Cerebellar cortex (tissue), 1 donor: ENCODE measurements at regions not wholly inside any gene's neighbourhood (a gene's known extent, or its start where the extent isn't known, plus 50 kb on each side); places are given as distances from the start of the nearest gene placed in this dataset.
A peak's percentile ranks its signal among the peaks of the same experiment; 100 is the strongest.

Experiments
- DNase-seq: peaks from one replicate; pipeline ENCODE4 v3.0.0-alpha.2; 2015; ENCODE audit warnings: low spot score

DNA sequence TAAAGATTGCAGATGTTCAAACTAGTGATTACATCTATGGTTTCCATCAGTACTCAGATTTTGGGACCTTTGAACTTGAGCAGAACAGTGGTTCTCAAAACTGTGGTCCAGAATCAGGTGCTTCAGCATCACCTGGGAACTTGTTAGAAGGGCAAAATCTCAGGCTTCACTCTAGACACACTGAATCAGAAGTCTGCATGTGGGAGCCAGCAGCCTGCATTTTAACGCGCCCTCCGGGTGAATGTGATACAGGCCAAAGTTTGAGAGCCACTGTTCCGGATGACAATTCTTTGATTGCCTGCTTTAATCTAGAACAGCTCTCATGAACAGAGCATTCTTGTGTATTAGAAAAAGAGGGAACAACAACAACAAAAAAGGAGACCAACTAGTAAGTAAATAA is 261.7 kb downstream of the GPD2 start:
- no peak for DNase-seq

DNA sequence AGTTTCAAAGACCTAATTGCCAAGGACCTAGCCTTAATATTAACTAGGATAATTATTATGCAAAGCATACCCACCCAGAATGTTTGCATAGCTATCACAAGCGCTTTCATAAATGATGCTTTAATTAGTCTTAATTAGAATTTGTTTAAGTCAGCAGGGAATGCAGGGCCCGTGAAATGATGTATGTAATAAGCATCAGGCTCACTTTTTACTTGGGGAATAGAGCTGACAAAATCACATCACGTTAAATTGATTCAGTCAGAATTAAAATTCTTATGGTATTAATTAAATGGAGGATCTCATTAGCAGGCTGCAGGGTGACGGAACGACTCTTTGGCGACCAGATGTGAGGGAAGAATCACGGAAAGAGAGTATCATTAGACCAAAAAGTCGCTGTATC is 264.5 kb downstream of the GPD2 start:
- no peak for DNase-seq

DNA sequence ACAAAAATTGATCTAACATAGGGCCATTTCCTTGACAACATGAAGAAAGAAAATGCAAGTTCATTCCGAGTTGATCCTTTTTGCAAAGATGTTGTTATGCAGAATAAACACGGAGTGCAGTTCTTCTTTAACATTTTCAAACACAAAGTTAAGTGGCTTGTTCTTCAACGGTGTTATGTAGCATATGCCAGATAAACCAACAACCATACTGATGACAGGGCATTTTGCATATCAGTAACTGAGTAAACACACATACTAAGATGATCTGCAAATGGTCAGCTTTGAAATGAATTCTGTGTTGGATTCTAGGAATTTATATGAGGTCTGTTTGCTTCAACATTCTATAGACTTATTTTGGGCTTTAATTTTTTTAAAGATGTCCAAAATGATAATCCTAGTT is 266.4 kb downstream of the GPD2 start:
- DNase-seq = no peak

DNA sequence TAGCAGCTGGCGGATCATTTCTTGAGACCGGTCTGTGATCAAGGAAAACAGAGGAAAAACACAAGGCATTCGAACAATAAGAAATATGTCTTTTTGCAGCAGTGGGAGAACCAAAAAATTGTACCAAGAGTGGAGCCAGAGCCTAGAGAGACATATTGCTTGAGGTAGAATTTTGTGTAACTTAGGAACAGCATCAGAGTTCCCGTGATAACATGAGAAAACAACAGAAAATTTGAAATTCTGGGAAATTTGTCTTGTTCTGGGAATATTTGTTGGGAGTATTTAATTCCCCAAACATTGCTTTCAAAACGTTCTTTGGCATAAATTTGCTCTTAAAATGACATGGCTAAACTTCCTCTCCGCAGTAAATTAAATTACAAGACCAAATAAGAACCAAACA is 267.5 kb downstream of the GPD2 start:
- DNase-seq = no peak

DNA sequence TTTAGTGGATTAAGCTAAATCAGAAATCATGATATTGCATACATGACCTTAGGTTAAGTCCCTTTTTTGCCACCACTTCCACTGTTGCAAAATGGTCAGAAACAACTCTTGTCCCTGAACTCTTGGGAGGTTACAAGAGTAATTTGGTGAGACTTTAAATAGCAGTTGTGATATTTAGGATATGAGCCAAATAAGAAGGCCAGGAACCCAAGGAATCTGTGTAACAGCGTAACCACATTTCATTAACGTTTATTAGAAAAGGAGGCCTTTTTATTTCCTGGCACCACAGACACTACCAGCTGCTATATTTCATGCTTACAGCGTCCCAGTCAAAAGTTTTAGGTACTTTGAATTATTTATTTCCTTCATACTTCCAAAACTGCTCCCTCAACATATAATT is 268.0 kb downstream of the GPD2 start:
- no peak for DNase-seq

DNA sequence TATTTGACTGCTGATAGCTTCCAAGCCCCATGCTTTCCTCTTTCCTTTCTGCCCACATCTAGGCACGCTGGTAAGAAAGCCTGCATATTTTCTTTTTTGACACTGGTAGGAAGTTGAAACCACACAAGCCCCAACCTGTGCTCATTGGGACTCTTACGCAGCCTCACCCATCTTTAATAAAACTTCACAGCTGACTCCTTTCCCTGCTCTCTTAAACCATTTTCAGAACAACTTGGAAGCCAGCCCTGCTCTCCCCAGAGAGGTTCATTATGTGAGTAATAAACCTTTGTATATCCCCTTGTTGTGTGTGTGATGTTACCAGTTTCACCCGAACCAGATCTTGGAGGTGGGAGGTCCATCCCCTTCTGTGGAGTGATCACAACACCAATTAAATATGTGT is 268.4 kb downstream of the GPD2 start:
- DNase-seq = no peak

DNA sequence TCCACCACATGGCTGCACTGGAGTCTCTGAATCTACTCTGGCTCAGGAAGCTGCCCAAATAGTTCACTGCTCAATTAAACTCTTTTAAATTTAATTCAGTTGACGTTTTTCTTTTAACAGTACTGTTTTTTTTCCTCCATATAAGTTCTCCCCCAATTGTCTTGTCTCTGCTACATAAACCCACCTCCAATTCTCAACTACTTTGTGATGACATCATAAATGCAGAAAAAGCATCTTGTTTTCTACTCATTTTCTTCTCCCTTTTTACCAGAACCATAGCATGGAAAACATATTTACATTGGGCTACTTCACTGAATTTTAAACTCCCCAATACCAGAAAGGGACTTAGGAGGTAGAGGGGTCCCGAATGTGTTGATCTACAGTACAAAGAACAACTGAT is 270.4 kb downstream of the GPD2 start:
- no peak for DNase-seq

DNA sequence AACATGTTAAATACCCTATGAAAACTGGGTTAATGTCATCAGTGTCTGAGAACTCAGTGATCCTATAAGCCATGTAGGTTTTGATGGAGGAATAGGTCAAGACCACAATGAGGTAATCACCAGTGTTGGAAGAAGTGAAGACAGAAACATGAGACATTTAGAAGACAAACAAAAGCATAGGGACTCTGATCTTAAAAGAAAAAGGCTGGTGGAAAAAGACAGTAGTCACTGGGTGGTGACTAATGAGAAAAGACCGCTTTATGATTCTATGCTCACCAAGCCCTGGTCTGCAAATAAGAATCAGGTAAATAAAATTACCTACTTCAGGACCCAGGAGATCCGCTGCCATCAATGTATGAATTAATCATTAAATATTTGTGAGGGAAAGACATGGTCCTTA is 271.9 kb downstream of the GPD2 start:
- no peak for DNase-seq

DNA sequence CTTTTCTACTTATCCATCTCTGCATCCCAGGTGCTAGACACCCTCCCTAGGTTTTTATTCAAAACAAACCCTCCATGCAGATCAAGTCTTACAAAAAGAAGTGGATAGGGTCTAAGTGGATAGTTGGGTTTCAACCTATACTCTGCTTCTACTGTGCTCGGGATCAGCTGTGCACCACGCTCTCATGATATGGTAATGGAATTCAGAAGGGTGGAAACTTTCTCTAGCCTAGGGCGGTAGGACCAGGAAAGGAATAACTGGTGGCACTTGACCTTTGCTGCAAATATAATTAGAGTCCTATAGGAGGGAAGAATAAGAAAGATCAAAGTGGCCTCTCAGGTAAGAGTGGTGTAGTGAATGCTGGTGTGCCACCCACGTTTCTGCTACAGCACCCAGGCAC is 272.9 kb downstream of the GPD2 start:
- DNase-seq = no peak

DNA sequence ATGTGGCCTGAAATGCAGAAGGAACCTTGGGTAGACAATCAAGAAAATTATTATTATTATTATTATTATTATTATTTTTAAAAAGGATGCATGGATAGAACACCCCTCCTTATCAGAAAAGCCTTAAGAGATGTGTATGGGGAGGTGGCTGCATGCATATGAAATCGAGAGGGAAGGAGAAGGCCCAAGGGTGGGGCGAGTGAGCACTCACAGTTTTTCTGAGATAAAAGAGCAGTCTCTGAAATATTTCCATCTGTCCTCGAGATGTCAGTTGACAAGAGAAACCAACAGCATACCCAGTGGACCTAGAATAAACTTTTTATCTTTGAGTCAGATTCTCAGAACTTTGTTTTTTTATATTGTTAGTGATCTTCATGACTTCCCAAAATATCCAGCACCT is 282.9 kb downstream of the GPD2 start:
- DNase-seq = no peak

DNA sequence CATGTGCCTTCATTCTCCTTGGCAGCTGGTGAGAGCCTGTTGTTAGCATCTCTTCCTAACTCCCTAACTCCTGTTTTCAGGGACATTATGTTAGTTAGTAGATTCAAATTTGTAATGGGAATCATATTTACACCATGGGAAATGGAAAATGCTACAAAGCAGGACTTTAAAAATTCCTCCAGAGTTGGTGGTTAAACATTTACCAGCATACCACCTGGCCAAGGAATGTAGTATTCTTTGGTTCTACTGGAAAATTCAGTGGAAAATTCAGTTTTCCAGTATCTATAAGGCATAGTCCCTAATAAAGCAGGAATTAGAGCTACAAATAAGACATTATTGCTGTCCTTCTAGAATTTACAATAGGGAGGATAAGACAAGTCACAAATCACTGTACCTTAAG is 291.7 kb downstream of the GPD2 start:
- DNase-seq = no peak

DNA sequence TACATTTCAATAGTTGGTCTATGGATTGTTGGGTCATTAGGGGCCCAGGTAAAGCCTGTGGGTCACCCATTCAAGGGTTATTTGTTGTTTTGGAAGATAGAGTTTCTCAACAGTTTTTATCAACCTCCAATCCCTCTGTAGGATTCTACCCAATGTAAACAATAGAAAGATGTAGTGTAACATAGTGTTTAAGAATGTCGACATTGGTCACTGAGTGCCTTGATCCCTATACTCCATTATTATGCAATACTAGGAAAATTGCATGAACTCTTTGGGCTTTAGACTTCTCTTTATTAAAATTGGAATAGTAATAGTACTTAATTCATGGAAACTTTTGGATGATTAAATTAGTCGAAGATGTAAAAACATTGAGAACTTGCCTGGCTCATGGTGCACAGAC is 292.1 kb downstream of the GPD2 start:
- no peak for DNase-seq

DNA sequence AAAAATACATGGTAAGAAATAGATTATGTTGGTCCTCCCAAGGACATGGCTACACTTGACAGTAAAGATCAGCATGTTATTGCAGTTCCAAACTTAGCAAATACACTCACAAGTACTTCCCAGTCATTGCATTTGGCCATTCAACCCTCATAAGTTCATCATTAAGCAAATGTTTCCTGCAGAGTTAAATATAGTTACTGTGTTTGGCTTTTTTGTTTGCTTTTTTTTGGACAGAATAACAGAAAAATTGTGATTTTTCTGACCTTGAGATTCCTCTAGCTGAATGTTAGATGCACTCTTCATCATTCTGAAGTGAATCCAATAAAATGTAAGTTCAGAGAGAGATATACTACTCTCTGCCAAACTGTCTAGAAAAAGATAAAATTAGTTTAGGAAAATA is 295.3 kb downstream of the GPD2 start:
- no peak for DNase-seq

DNA sequence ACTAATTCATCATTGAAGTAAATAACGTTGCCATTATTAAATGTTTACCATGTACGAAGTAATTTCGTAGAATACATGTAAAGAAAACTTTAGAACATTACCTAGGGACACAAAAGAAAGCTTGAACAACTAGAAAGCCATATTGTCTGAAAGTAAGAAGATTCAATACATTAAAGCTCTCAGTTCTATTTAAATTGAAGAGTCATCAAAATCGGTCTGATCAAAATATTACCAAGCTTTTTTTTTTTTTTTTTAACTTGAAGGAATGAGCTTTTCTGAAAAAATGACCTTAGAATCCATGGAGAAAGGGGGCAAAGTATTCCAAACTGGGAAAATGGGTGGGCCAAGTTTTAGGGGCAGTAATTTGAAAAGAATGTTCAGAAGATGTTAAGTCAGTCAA is 300.8 kb downstream of the GPD2 start:
- DNase-seq = no peak

DNA sequence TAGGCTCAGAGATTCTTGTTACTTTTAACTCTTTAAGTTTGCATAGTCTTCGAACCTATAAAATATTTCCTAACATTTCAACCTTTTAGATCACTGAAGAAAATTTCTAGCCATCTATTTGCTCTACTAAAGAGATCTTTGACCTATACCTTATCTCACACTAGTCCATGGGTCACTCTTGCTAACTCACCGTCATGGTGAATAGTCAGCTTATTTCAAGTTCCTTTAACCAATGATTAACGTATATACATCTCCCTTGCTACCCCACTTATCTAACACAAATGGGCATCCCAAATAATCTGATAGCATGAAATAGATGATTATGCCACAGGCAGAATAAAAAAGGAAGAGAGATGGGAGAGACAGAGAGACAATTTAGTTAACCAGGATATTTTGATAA is 303.1 kb downstream of the GPD2 start:
- DNase-seq = no peak

DNA sequence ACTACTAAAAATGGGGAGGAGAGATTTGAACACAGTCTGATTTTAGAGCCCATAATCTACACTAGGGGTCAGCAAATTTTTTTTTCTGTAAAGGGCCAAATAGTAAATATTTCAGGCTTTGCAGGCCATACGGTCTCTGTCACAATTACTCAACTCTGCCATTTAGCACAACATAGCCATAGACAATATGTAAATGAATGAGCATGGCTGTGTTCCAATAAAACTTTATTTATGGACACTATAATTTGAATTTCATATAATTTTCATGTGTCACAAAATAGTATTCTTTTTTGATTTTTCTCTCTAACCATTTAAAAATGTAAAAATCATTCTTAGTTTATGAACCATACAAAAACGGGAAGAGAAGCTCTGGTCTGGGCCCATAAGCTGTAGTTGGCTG is 309.4 kb downstream of the GPD2 start:
- no peak for DNase-seq

DNA sequence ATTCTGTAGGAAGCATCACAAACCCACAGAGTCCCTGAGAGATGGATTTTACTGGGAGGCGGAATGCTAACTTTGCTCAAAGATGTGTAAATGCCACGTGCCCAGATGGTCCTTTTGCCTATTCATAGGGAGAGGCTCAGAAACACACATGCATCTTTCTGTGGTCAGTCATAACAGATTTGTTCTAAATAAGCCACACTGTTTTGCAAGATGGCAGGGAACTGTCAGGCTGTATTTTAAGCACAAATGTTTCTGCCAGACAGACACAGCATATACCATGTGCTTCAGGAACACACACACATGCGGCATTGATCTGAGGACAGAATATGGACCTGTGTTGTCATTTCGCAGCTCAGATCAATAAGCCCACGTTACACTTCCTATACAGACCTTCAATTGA is 312.0 kb downstream of the GPD2 start:
- peak; percentile 17 for DNase-seq

DNA sequence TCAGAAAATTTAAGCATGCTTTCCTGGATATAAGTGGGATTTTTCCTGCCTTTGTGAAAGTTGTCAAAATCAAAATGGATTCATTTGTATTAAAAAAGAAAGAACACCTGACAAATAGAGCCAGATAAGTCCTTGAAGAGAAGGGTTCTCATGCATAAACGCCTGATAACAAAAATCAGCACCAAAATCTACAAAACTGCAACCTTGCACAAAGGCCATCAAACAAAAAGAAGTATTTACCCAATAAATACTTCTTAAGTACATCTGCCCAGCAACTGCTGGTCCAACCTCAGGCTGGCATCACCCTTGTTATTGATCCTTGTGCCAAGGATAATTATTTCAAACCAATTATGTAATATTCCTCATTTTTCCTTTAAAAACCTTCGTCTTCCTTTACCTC is 315.9 kb downstream of the GPD2 start:
- no peak for DNase-seq

DNA sequence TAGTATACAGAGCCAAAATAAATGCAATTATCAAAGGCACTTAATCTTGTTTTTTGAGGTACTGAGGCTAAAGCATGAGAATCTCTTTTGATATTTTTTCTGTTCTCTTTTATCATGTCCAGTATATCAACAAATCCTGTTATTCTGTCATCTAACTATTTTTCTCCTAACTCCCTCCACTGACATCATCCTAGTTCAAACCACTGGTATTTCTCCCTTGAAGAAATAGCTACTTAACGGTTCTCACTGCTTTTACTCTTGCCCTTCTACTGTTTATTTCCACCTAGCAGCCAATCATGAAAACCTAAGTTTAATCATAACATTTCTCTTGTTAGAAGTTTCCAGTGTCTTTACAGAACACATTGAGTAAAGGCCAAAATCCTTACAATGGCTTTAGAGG is 317.6 kb downstream of the GPD2 start:
- no peak for DNase-seq

DNA sequence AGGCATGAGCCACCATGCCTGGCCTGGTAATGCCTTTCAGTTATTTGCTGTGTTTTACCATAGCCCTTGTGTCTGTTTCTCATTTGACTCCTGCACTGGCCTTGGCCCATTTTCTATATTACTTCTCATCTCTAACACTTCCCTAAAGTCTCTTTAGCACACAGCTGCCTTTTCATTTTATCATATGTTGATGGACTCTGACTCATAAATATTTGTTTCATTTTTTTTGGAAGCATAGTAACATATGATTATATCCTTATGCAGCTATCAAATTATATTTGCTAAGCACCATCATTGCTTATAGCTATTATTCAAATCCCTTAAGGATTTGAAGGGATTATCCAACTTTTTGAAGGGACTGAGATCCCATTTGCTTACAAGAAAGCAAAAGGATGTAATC is 320.3 kb downstream of the GPD2 start:
- DNase-seq = no peak

DNA sequence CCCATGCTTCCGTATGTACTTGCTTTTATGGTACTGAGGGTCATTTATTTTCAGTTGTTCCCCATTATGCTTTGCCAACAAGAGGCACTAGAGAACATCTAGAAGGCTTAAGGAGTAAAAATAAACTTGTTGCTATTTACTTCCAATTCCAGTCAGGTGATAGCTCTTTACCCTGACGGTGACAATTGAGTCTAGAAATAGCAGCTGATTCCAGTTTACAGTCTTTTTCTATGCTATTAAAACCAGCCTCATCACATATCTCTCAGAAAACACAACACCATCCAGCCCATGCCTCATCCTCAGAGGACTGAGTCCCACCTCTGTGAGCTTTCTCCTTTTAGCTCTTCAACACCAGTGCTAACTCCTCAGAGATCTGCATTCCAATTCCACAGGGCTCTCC is 327.0 kb downstream of the GPD2 start:
- DNase-seq = no peak

DNA sequence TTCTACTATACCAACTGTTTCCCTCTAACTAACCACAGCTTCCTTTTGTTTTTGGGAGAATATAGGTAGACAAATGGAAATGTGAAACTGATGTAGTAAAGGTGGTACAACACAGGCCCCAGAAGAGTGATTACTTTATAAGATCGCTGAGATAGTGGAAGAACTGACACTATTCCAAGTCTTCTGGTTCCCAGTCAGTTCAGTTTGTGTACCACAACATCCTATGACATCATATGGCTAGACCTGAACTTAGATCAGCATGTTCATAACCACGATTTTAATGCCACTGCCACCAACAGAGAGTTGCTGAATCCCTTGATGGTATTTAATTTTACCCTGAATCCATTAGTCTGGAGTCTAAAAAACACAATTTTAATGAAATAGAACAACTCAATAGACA is 328.9 kb downstream of the GPD2 start:
- DNase-seq = no peak

DNA sequence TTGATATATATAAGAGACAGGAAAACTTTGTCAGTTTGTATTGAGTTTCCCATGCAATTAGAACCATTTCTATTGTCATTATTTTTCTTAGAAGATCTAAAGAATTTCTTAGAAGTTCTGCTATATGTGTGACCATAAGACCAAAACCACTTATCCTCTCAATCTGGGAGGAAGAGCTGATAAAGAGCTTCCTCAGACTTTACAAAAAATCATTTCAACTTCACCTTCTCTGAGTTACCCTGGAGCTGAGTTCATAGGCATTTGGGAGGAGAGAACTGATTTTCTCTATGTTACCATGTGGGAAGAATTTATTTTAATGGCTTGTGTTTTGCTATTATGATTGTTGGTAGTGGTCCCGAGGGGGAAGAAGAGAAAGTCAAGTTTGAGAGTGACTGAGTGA is 329.3 kb downstream of the GPD2 start:
- DNase-seq = no peak

DNA sequence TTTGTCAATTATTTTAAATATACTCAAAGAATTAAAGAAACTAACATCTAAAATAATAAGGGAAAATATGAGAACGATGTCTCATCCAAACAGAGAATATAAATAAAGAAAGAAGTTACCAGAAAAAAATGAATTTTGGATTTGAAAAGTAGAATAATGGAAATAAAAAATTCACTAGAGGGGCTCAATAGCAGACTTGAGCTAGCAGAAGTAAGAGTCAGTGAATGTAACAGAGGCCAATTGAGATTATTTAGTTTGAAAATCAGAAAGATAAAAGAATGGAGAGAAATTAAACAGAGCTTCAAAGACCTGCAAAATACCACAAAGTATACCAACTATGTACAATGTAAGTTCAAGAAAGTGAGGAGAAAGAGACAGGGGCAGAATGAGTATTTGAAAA is 333.6 kb downstream of the GPD2 start:
- DNase-seq = no peak

DNA sequence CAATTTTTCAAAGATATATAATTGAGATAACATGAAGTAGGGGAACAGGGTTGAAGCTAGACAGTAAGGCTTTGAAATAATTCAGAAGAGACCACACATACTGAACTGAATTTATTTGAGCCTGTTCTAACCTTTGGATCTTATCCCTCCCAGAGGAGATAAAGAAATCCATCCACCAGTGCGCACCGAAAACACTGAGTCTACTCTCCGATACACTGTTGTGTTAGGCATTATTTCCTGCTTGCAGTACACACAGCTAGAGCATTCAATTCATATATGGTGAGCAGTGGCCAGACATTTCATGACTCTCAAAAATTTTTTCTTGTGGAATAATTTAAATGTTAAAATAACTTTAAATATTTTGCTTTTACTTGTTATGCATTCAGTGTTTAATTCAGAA is 342.7 kb downstream of the GPD2 start:
- DNase-seq = no peak
